H1 (cell line): ENCODE measurements at regions not wholly inside any gene's neighbourhood (a gene's known extent, or its start where the extent isn't known, plus 50 kb on each side); places are given as distances from the start of the nearest gene placed in this dataset.

Source experiments
- CTCF ChIA-PET: fragments of 300-600 bp; sonication (Branson Sonifier 250); formaldehyde crosslinking; loops from one replicate; lab custom pipeline; 2021; ENCODE audit not compliant: partially characterized antibody; lab: Charles Lee
- POLR2A ChIA-PET: fragments of 300-600 bp; sonication (Branson Sonifier 250); formaldehyde crosslinking; loops from one replicate; lab custom pipeline; 2021; ENCODE audit warnings: inconsistent platforms; ENCODE audit not compliant: partially characterized antibody; lab: Charles Lee
- DNase-seq, 2 experiments: peaks; one replicate each; pipeline versions ENCODE4 v3.0.0 to v3.0.0-alpha.2; 2010 to 2022; ENCODE audit warnings: low spot score in 2 of 2, low read depth in 1 of 2, mixed read lengths in 1 of 2
- FAIRE-seq: peaks from 2 replicates; lab custom pipeline; 2011; peaks lifted over from hg19 to GRCh38; lab: Jason Lieb, UNC
- H2AFZ ChIP-seq: 2 replicates; pipeline ENCODE4 v1.8.1; 2012; ENCODE audit warnings: low read length, inconsistent platforms
- H2AK5ac ChIP-seq: 2 replicates; pipeline ENCODE4 v1.6.1; 2013; ENCODE audit warnings: low read depth, low read length
- H2BK120ac ChIP-seq: replicated peaks from 2 replicates; pipeline ENCODE3; 2013; ENCODE audit warnings: low read depth, low read length, inconsistent platforms
- H2BK12ac ChIP-seq: 2 replicates; pipeline ENCODE4 v1.6.1; 2013; ENCODE audit warnings: low read depth, low read length
- H2BK15ac ChIP-seq: 2 replicates; pipeline ENCODE4 v1.6.1; 2013; ENCODE audit warnings: low read length
- H2BK20ac ChIP-seq: 2 replicates; pipeline ENCODE4 v1.6.1; 2013; ENCODE audit warnings: low read length
- H2BK5ac ChIP-seq: 2 replicates; pipeline ENCODE4 v1.6.1; 2013; ENCODE audit warnings: low read depth, low read length
- H3K14ac ChIP-seq: 2 replicates; pipeline ENCODE4 v1.6.1; 2013; ENCODE audit warnings: inconsistent platforms; ENCODE audit not compliant: insufficient read length
- H3K18ac ChIP-seq: 2 replicates; pipeline ENCODE4 v1.6.1; 2013; ENCODE audit warnings: low read length; ENCODE audit errors: extremely low read depth
- H3K23ac ChIP-seq: 2 replicates; pipeline ENCODE4 v1.6.1; 2013; ENCODE audit warnings: inconsistent platforms; ENCODE audit not compliant: insufficient read length
- H3K23me2 ChIP-seq: 2 replicates; pipeline ENCODE4 v1.6.1; 2013; ENCODE audit warnings: low read depth, low read length
- H3K27ac ChIP-seq: 2 replicates; pipeline ENCODE4 v1.6.1; 2011; ENCODE audit warnings: low read depth, low read length, inconsistent platforms
- H3K27me3 ChIP-seq, 4 experiments: replicated peaks in 1 of 4; 1 replicate in 1 of 4; 2 replicates in 3 of 4; pipeline versions ENCODE4 v1.6.1 to v1.8.1; 2011 to 2013; ENCODE audit warnings: low read length in 3 of 4, mild to moderate bottlenecking in 3 of 4, inconsistent platforms in 2 of 4, mixed read lengths in 2 of 4, moderate library complexity in 1 of 4; ENCODE audit not compliant: control insufficient read depth in 3 of 4, insufficient read depth in 3 of 4; ENCODE audit errors: extremely low read depth in 1 of 4
- H3K36me3 ChIP-seq, 4 experiments: 2 replicates each; pipeline versions ENCODE4 v1.6.1 to v1.8.1; 2011 to 2013; ENCODE audit warnings: mild to moderate bottlenecking in 4 of 4, low read length in 3 of 4, moderate library complexity in 2 of 4, control low read depth in 1 of 4, inconsistent platforms in 1 of 4; ENCODE audit not compliant: insufficient read depth in 4 of 4, control insufficient read depth in 2 of 4
- H3K4ac ChIP-seq: replicated peaks from 2 replicates; pipeline ENCODE3; 2013; ENCODE audit warnings: low read length, low read depth, mixed read lengths, inconsistent platforms; ENCODE audit not compliant: insufficient read length
- H3K4me1 ChIP-seq, 4 experiments: replicated peaks in 1 of 4; 1 replicate in 1 of 4; 2 replicates in 3 of 4; pipeline versions ENCODE4 v1.6.1 to v1.8.1; 2011 to 2013; ENCODE audit warnings: low read length in 3 of 4, inconsistent platforms in 2 of 4, mixed read lengths in 1 of 4; ENCODE audit not compliant: insufficient read depth in 4 of 4, control insufficient read depth in 3 of 4
- H3K4me2 ChIP-seq, 2 experiments: 2 replicates each; pipeline versions ENCODE4 v1.6.1 to v1.8.1; 2011 to 2013; ENCODE audit warnings: low read depth in 2 of 2, low read length in 2 of 2, control low read depth in 1 of 2, inconsistent platforms in 1 of 2, mild to moderate bottlenecking in 1 of 2; ENCODE audit not compliant: insufficient read depth in 1 of 2
- H3K4me3 ChIP-seq, 4 experiments: fragments of 200-600, 300-600 bp in 1 of 4; sonication (generic), shearing (Covaris generic), sonication (Bioruptor Twin) in 1 of 4; 2 replicates each; pipeline versions ENCODE4 v1.5.1 to v1.8.1; 2011 to 2016; ENCODE audit warnings: low read length in 4 of 4, low read depth in 3 of 4, control low read depth in 2 of 4, inconsistent platforms in 2 of 4, mild to moderate bottlenecking in 2 of 4, mixed read lengths in 1 of 4, moderate library complexity in 1 of 4; ENCODE audit not compliant: insufficient read depth in 2 of 4; ENCODE audit errors: extremely low read depth in 1 of 4
- H3K56ac ChIP-seq: replicated peaks from 2 replicates; pipeline ENCODE3; 2013; ENCODE audit warnings: low read depth, mild to moderate bottlenecking, mixed read lengths, low read length, inconsistent platforms; ENCODE audit not compliant: insufficient read length
- H3K79me1 ChIP-seq: 2 replicates; pipeline ENCODE4 v1.6.1; 2013; ENCODE audit warnings: low read depth, low read length, control low read depth
- H3K79me2 ChIP-seq, 2 experiments: 2 replicates each; pipeline versions ENCODE4 v1.6.1 to v1.8.1; 2012 to 2013; ENCODE audit warnings: low read length in 2 of 2, mild to moderate bottlenecking in 2 of 2, inconsistent platforms in 1 of 2; ENCODE audit not compliant: insufficient read depth in 2 of 2, control insufficient read depth in 1 of 2
- H3K9ac ChIP-seq, 4 experiments: replicated peaks in 1 of 4; 1 replicate in 1 of 4; 2 replicates in 3 of 4; pipeline versions ENCODE4 v1.6.1 to v1.8.1; 2011 to 2013; ENCODE audit warnings: low read depth in 3 of 4, low read length in 3 of 4, control low read depth in 2 of 4, mild to moderate bottlenecking in 2 of 4, moderate library complexity in 2 of 4, inconsistent platforms in 1 of 4; ENCODE audit errors: extremely low read depth in 1 of 4
- H3K9me3 ChIP-seq, 2 experiments: 2 replicates each; pipeline versions ENCODE4 v1.6.1 to v1.8.1; 2012 to 2013; ENCODE audit warnings: mild to moderate bottlenecking in 2 of 2, moderate library complexity in 2 of 2, control low read depth in 1 of 2, inconsistent platforms in 1 of 2, low read depth in 1 of 2, low read length in 1 of 2, mixed read lengths in 1 of 2; ENCODE audit not compliant: insufficient read depth in 2 of 2
- H4K20me1 ChIP-seq, 2 experiments: replicated peaks in 1 of 2; 2 replicates each; pipeline versions ENCODE3 to v1.8.1; 2011 to 2013; ENCODE audit warnings: inconsistent platforms in 2 of 2, low read length in 2 of 2, mild to moderate bottlenecking in 1 of 2; ENCODE audit not compliant: insufficient read depth in 2 of 2, control insufficient read depth in 1 of 2
- H4K5ac ChIP-seq: 2 replicates; pipeline ENCODE4 v1.6.1; 2013; ENCODE audit warnings: low read length, low read depth, mixed read lengths, inconsistent platforms; ENCODE audit not compliant: insufficient read length
- H4K8ac ChIP-seq: 2 replicates; pipeline ENCODE4 v1.8.0; 2013; ENCODE audit warnings: mild to moderate bottlenecking, moderate library complexity, low read length, inconsistent platforms; ENCODE audit not compliant: insufficient read depth; ENCODE audit errors: extremely low read depth
- H4K91ac ChIP-seq: replicated peaks from 2 replicates; pipeline ENCODE3; 2013; ENCODE audit warnings: low read length, mixed read lengths, inconsistent platforms; ENCODE audit not compliant: insufficient read length
- CBX5 ChIP-seq: fragments of 300-800, 300-1000 bp; sonication (generic); IDR thresholded peaks from 2 replicates; pipeline ENCODE4 v1.7.1; 2016; ENCODE audit warnings: antibody characterized with exemption, low read length, low read depth
- CBX8 ChIP-seq: fragments of 300-800, 300-1000 bp; sonication (generic); IDR thresholded peaks from 2 replicates; pipeline ENCODE4 v1.7.1; 2016; ENCODE audit warnings: low read depth, low read length, borderline replicate concordance
- CHD1 ChIP-seq: IDR thresholded peaks from 2 replicates; pipeline ENCODE4 v1.6.1; 2012; ENCODE audit warnings: low read depth, low read length, improper control_type of control experiment
- KDM1A ChIP-seq: fragments of 200-600, 300-600 bp; sonication (generic); IDR thresholded peaks from 2 replicates; pipeline ENCODE4 v1.7.1; 2016; ENCODE audit warnings: mild to moderate bottlenecking, low read length, borderline replicate concordance
- MAX ChIP-seq: IDR thresholded peaks from 2 replicates; pipeline ENCODE4 v1.6.1; 2012; ENCODE audit warnings: inconsistent platforms
- RFX5 ChIP-seq: IDR thresholded peaks from 2 replicates; pipeline ENCODE4 v1.6.1; 2011; ENCODE audit warnings: low read depth, low read length, improper control_type of control experiment, borderline replicate concordance
- RXRA ChIP-seq: IDR thresholded peaks from 2 replicates; pipeline ENCODE4 v1.6.1; 2011; ENCODE audit warnings: low read depth, mild to moderate bottlenecking, low read length, moderate library complexity; ENCODE audit not compliant: insufficient read depth
- SAP30 ChIP-seq: fragments of 300-600 bp; sonication (generic); IDR thresholded peaks from 2 replicates; pipeline ENCODE4 v1.7.1; 2012; ENCODE audit warnings: low read length, moderate library complexity, mild to moderate bottlenecking, inconsistent platforms; ENCODE audit not compliant: insufficient read depth, insufficient replicate concordance
- SIX5 ChIP-seq: IDR thresholded peaks from 2 replicates; pipeline ENCODE4 v1.6.1; 2011; ENCODE audit warnings: mild to moderate bottlenecking, low read depth, low read length
- SRF ChIP-seq: IDR thresholded peaks from 2 replicates; pipeline ENCODE4 v1.6.1; 2011; ENCODE audit warnings: mild to moderate bottlenecking, low read depth, low read length, moderate library complexity
- TAF7 ChIP-seq: optimal IDR thresholded peaks from 2 replicates; pipeline ENCODE3; 2011; ENCODE audit warnings: low read depth, mild to moderate bottlenecking, inconsistent platforms, low read length, moderate library complexity, borderline replicate concordance
- TBP ChIP-seq: IDR thresholded peaks from 2 replicates; pipeline ENCODE4 v1.6.1; 2011; ENCODE audit warnings: low read depth, low read length, improper control_type of control experiment
- WGBS, 2 experiments: shearing (Covaris generic) in 1 of 2; methylation state at CpG; one replicate each; pipeline versions ENCODE4 v1.1.6 to v1.1.7; 2013 to 2015; ENCODE audit warnings: low lambda C conversion rate in 2 of 2, mixed read lengths in 2 of 2, inconsistent platforms in 1 of 2, low coverage in 1 of 2, missing lambda C conversion rate in 1 of 2; ENCODE audit not compliant: insufficient replicate concordance in 2 of 2, insufficient coverage in 1 of 2, insufficient read length in 1 of 2; ENCODE audit errors: extremely low coverage in 1 of 2, missing lambda C conversion rate in 1 of 2; 5-methylcytosine and 5-hydroxymethylcytosine counted together
- TF ChIP-seq, protein P1 (sequence below): IDR thresholded peaks from 2 replicates; pipeline ENCODE4 v1.6.1; 2012; ENCODE audit warnings: low read length, inconsistent platforms

- H2BK5ac ChIP-seq: no peak overlapping the region
- H3K14ac ChIP-seq: no peak overlapping the region
- POLR2A ChIA-PET: no interaction called here
- H2BK20ac ChIP-seq: no peak overlapping the region
- CTCF ChIA-PET: interaction anchor here (0.6 to 5.2 kb wide), 8 partner anchors 14 to 1553 kb away, joined by 3 to 69 read pairs (median 3); no protein-coding TSS in a partner anchor
- no peak overlapping the region for H2BK12ac ChIP-seq
- H3K56ac ChIP-seq: no peak overlapping the region
- H4K5ac ChIP-seq: no peak overlapping the region
- H3K27ac ChIP-seq: no peak overlapping the region
- H2AK5ac ChIP-seq: no peak overlapping the region
- no peak overlapping the region for H3K4me3 ChIP-seq
- no peaks in the 10 kb centered on the region for H3K79me2 ChIP-seq
- no peak overlapping the region for H3K23ac ChIP-seq
- H3K4me2 ChIP-seq: no peak overlapping the region
- no peak for DNase-seq
- H3K9ac ChIP-seq: no peak overlapping the region
- H3K9me3 ChIP-seq: no peaks in the 10 kb centered on the region
- no peak for FAIRE-seq
- peaks cover 0 to 1% (median 0%) of the 10 kb centered on the region in 4 experiments; a peak in 1 of 7 replicates for H3K27me3 ChIP-seq
- no peak overlapping the region for H4K8ac ChIP-seq
- H3K36me3 ChIP-seq: no peaks in the 10 kb centered on the region
- H3K18ac ChIP-seq: no peak overlapping the region
- H3K4ac ChIP-seq: no peak overlapping the region
- H4K20me1 ChIP-seq: no peaks in the 10 kb centered on the region
- H2BK15ac ChIP-seq: no peak overlapping the region
- H3K23me2 ChIP-seq: no peaks in the 10 kb centered on the region
- H2BK120ac ChIP-seq: no peak overlapping the region
- no peaks in the 10 kb centered on the region for H3K4me1 ChIP-seq
- WGBS, 2 experiments: 80% methylated on average over 1 of the region's 1 CpG; no CpG with 5 or more reads in 1 of the 2 experiments
- no peaks in the 10 kb centered on the region for H3K79me1 ChIP-seq
- H4K91ac ChIP-seq: no peak overlapping the region
- H2AFZ ChIP-seq: no peak overlapping the region
- TF ChIP-seq SIX5: no peak
- no peak for TF ChIP-seq CHD1
- TF ChIP-seq, protein P1, sequence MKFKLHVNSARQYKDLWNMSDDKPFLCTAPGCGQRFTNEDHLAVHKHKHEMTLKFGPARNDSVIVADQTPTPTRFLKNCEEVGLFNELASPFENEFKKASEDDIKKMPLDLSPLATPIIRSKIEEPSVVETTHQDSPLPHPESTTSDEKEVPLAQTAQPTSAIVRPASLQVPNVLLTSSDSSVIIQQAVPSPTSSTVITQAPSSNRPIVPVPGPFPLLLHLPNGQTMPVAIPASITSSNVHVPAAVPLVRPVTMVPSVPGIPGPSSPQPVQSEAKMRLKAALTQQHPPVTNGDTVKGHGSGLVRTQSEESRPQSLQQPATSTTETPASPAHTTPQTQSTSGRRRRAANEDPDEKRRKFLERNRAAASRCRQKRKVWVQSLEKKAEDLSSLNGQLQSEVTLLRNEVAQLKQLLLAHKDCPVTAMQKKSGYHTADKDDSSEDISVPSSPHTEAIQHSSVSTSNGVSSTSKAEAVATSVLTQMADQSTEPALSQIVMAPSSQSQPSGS: no peak
- TF ChIP-seq KDM1A: no peak
- TF ChIP-seq TAF7: no peak
- TF ChIP-seq SAP30: no peak
- no peak for TF ChIP-seq RFX5
- TF ChIP-seq MAX: no peak
- TF ChIP-seq RXRA: no peak
- no peak for TF ChIP-seq SRF
- TF ChIP-seq CBX5: no peak
- TF ChIP-seq CBX8: no peak
- TF ChIP-seq TBP: no peak
Measured at GRCh38 chr5:57340681-57341080, 141.9 kb downstream of the ACTBL2 start.
